ENCODE measurements at regions not wholly inside any gene's neighbourhood (a gene's known extent, or its start where the extent isn't known, plus 50 kb on each side); places are given as distances from the start of the nearest gene placed in this dataset.
A peak's percentile ranks its signal among the peaks of the same experiment; 100 is the strongest.
"Not testable (repeated sequence)": the region's sequence is repeated elsewhere in the genome, so short reads cannot be mapped to it uniquely, and the experiment has no call there.

GRCh38 chr15:22684786-22685185 is 101.7 kb upstream of the NIPA1 start:
- DNase-seq: not testable (repeated sequence)

- DNase-seq: not testable (repeated sequence)
Measured at GRCh38 chr15:22699881-22700280, 86.6 kb upstream of the NIPA1 start.

DNA sequence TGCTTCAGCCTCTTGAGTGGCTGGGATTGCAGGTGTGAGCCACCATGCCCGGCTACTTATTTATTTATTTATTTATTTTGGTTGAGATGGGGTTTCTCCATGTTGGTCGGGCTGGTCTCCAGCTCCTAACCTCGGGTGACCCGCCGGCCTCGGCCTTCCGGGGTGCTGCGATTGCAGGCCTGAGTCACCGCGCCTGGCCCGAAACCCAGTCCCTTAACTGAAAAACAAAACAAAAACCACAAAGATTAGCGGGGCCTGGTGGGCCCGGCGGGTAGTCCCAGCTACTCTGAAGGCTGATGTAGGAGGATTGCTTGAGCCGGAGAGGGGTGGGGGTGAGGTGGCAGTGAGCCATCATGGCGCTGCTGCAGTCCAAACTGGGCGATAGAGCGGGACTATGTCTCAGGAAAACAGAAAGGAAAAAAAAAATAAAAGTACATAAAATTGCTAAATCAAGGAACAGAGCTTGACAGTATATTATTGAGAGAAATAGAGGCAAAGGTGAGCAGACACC is 75.6 kb upstream of the NIPA1 start:
- DNase-seq: not testable (repeated sequence)

DNA sequence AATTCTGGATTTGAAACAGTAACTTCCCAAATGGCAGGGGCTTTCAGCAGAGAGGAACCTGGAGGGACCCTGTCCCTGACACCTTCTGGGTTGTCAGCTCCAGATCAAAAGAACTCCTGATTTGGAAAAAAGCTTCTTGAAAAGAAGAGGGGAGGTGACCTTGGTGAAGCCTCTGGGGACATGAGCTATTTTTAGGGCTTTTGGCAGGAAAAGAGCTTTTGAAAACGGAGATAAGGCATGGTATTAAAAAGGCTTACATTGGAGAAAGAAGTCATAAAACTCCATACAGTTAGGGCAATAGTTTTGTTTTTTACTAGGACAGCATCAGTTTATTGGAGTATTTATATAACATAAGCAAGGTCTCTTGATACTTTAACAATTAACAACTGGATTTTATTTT is 72.5 kb upstream of the NIPA1 start:
- DNase-seq: not testable (repeated sequence)

DNA sequence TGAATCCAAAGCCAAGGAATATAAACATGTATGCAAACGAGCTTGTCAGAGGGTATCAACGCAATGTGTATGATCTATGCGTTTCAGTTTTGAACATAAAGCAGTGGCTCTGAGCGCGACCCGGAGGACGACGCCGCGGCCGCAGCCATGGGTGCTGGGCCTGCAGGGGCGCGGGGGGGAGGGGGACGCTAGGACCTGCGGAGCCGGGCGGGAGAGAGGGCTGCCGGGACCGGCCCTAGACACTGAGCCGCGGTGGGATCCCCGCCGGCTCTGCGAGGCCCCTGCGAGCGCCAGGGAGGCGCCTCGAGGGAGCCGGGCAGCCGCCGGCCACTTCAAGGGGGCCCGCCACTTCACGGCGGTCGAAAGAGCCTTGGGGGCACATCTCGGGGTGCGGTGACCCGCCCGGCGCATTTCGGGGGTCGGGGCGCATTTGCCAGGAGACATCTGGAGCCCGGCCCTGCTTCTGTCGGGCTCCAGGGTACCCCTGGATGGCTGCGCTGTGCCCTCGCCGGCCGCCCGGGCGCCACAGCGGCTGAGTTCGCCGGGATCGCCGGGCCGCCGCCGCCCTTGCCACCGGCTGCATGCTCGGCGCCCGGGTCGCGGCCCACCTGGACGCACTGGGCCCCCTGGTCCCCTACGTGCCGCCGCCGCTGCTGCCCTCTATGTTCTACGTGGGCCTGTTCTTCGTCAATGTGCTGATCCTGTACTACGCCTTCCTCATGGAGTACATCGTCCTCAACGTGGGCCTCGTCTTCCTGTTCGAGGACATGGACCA is 71.9 kb upstream of the NIPA1 start:
- DNase-seq: not testable (repeated sequence)

DNA sequence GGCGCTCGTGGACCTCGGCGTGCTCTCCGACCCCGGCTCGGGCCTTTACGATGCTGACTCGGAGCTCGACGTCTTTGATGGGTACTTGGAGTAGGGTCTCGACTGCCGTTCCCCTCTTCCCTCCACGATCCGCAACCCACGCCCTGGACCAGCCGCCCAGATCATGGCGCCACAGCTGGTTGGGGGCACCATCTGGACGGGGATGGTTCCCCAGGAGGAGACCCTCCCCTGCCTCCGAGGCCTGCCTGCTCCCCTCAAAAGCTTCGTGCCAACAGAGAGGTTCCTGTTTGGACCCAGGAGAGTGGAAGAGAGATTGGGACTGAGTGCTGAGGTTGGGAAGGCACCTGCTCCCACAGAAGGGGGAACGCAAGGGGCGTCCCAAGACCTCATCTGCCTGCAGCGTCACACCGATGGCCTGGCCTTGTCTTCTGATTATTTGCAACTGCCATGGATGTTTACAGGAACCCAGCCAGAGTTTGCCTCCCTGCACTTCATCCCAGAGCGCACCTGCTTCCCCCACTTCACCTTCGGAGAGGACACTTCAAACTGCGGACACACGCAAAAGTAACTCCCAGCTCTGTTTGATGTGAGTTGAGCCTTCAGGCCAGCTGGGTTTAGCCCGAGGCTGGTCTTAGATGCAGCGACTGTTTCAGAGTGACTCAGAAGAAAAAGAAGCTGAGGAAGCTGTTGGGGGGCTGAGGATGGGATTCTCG is 71.2 kb upstream of the NIPA1 start:
- not testable (repeated sequence) for DNase-seq

DNA sequence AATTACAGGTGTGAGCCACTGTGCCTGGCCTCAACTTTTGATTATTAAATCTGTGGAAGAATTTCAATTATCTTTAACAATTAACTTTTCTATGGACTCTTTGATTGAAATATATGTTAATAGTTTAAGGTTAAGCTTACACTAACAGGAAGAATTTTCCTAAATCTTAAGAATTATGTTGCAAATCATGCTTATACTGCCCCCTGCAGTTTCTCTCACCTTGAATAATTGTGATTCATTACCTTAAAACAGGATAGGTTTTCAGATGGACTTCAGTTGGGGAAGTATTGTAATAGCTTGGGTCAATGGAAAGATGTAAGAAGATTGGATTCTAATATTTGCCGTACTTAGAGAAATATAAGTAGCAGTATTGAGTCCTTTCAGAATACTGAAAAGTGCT is 66.5 kb upstream of the NIPA1 start:
- peak; percentile 5 for DNase-seq

- DNase-seq: not testable (repeated sequence)
Measured at GRCh38 chr15:22726104-22726503, 60.3 kb upstream of the NIPA1 start.

- not testable (repeated sequence) for DNase-seq
Measured at GRCh38 chr15:22735067-22735466, 51.4 kb upstream of the NIPA1 start.

GRCh38 chr15:22735781-22736180 is 50.7 kb upstream of the NIPA1 start:
- no peak for DNase-seq

- not testable (repeated sequence) for DNase-seq
Measured at GRCh38 chr15:22736200-22736599, 50.2 kb upstream of the NIPA1 start.

All from central memory CD4-positive, alpha-beta T cell (primary cell).